SK-N-SH (cell line): ENCODE measurements at regions not wholly inside any gene's neighbourhood (a gene's known extent, or its start where the extent isn't known, plus 50 kb on each side); places are given as distances from the start of the nearest gene placed in this dataset.

Experiments
- CTCF ChIA-PET: fragments of 300-600, 350-600 bp; formaldehyde crosslinking; extraction: SDS; loops from one replicate; lab custom pipeline; 2021; lab: Yijun Ruan, JAX
- POLR2A ChIA-PET: fragments of 350-600 bp; sonication (Branson Sonifier 250); formaldehyde crosslinking; extraction: SDS; loops from one replicate; lab custom pipeline; 2020; ENCODE audit warnings: antibody characterized with exemption, inconsistent platforms; lab: Yijun Ruan, JAX
- DNase-seq: peaks from one replicate; pipeline ENCODE4 v3.0.0; 2012
- H2AFZ ChIP-seq: fragments of 200-600 bp; sonication (generic); 2 replicates; pipeline ENCODE4 v1.8.1; 2016; ENCODE audit warnings: antibody characterized with exemption, mild to moderate bottlenecking, low read depth
- H3F3A ChIP-seq: fragments of 200-600 bp; sonication (generic); replicated peaks from 2 replicates; pipeline ENCODE3; 2016; ENCODE audit warnings: antibody characterized with exemption, mild to moderate bottlenecking; ENCODE audit not compliant: insufficient read depth
- H3K27ac ChIP-seq, 2 experiments: fragments of 200-500 bp in 1 of 2; fragments of 200-600 bp in 1 of 2; sonication (Bioruptor generic) in 1 of 2; sonication (generic), shearing (Covaris generic) in 1 of 2; 2 replicates each; pipeline versions ENCODE4 v1.5.1 to v1.6.1; 2014 to 2016; ENCODE audit warnings: low read depth in 2 of 2, inconsistent platforms in 1 of 2, low read length in 1 of 2, mild to moderate bottlenecking in 1 of 2, mixed read lengths in 1 of 2
- H3K27me3 ChIP-seq: fragments of 200-600 bp; sonication (generic), shearing (Covaris generic); 2 replicates; pipeline ENCODE4 v1.6.1; 2016; ENCODE audit warnings: mixed run types; ENCODE audit not compliant: insufficient read depth
- H3K36me3 ChIP-seq, 2 experiments: fragments of 200-500 bp in 1 of 2; fragments of 200-600 bp in 1 of 2; sonication (Bioruptor generic) in 1 of 2; sonication (generic) in 1 of 2; replicated peaks in 1 of 2; 2 replicates each; pipeline versions ENCODE3 to v1.5.1; 2014 to 2016; ENCODE audit warnings: low read length in 1 of 2, mild to moderate bottlenecking in 1 of 2; ENCODE audit not compliant: insufficient read depth in 2 of 2, control insufficient read depth in 1 of 2
- H3K4me1 ChIP-seq, 2 experiments: fragments of 200-500 bp in 1 of 2; fragments of 200-600 bp in 1 of 2; sonication (Bioruptor generic) in 1 of 2; sonication (generic), shearing (Covaris generic) in 1 of 2; 2 replicates each; pipeline versions ENCODE4 v1.5.1 to v1.6.1; 2014 to 2016; ENCODE audit warnings: low read depth in 1 of 2, low read length in 1 of 2, mixed run types in 1 of 2; ENCODE audit not compliant: insufficient read depth in 2 of 2, control insufficient read depth in 1 of 2
- H3K4me2 ChIP-seq: fragments of 200-600 bp; sonication (generic), shearing (Covaris generic); 2 replicates; pipeline ENCODE4 v1.6.1; 2017; ENCODE audit warnings: mixed run types
- H3K4me3 ChIP-seq, 2 experiments: fragments of 200-500 bp in 1 of 2; fragments of 200-600 bp in 1 of 2; sonication (Bioruptor generic) in 1 of 2; sonication (generic), shearing (Covaris generic) in 1 of 2; 2 replicates each; pipeline versions ENCODE4 v1.5.1 to v1.8.1; 2014 to 2016; ENCODE audit warnings: low read depth in 2 of 2, inconsistent platforms in 1 of 2, low read length in 1 of 2, mild to moderate bottlenecking in 1 of 2, mixed read lengths in 1 of 2, moderate library complexity in 1 of 2
- H3K79me2 ChIP-seq: fragments of 200-600 bp; sonication (generic); 2 replicates; pipeline ENCODE4 v1.8.1; 2017; ENCODE audit warnings: mild to moderate bottlenecking; ENCODE audit not compliant: insufficient read depth
- H3K9ac ChIP-seq: fragments of 200-600 bp; sonication (generic); 2 replicates; pipeline ENCODE4 v1.6.1; 2017; ENCODE audit warnings: mixed run types
- H3K9me2 ChIP-seq: fragments of 200-600 bp; sonication (generic); 2 replicates; pipeline ENCODE4 v1.6.1; 2017; ENCODE audit warnings: mixed run types
- H3K9me3 ChIP-seq: fragments of 200-600 bp; sonication (generic); 2 replicates; pipeline ENCODE4 v1.6.1; 2017; ENCODE audit warnings: mixed run types, mild to moderate bottlenecking, moderate library complexity
- H4K20me1 ChIP-seq: fragments of 200-600 bp; sonication (generic); 2 replicates; pipeline ENCODE4 v1.6.1; 2017; ENCODE audit warnings: mild to moderate bottlenecking, mixed run types; ENCODE audit not compliant: insufficient read depth
- CTCF ChIP-seq: fragments of 200-600 bp; sonication (generic); IDR thresholded peaks from 2 replicates; pipeline ENCODE4 v1.6.1; 2017; ENCODE audit warnings: antibody characterized with exemption, mild to moderate bottlenecking, moderate library complexity
- EP300 ChIP-seq, 2 experiments: IDR thresholded peaks; 2 replicates each; pipeline versions ENCODE4 v1.4.0 to v1.6.1; 2012; ENCODE audit warnings: borderline replicate concordance in 1 of 2, low read depth in 1 of 2, low read length in 1 of 2
- FOXJ3 ChIP-seq: sonication (generic); formaldehyde crosslinking; IDR thresholded peaks from 2 replicates; pipeline ENCODE4 v1.5.1; 2020; ENCODE audit warnings: mild to moderate bottlenecking, missing genetic modification reagents
- GATA2 ChIP-seq: sonication (generic); formaldehyde crosslinking; IDR thresholded peaks from 2 replicates; pipeline ENCODE4 v1.5.0; 2020; ENCODE audit warnings: mild to moderate bottlenecking, missing genetic modification reagents
- JUND ChIP-seq: IDR thresholded peaks from 2 replicates; pipeline ENCODE4 v1.4.0; 2012
- NFIC ChIP-seq: IDR thresholded peaks from 2 replicates; pipeline ENCODE4 v1.4.0; 2012; ENCODE audit warnings: borderline replicate concordance
- NRF1 ChIP-seq: IDR thresholded peaks from 2 replicates; pipeline ENCODE4 v1.6.1; 2012; ENCODE audit warnings: low read depth, mild to moderate bottlenecking, low read length
- RAD21 ChIP-seq: IDR thresholded peaks from 2 replicates; pipeline ENCODE4 v1.6.1; 2012; ENCODE audit warnings: mild to moderate bottlenecking, low read length
- SIN3A ChIP-seq: IDR thresholded peaks from 2 replicates; pipeline ENCODE4 v1.6.1; 2012; ENCODE audit warnings: low read depth, mild to moderate bottlenecking, low read length, moderate library complexity, borderline replicate concordance
- TEAD4 ChIP-seq: IDR thresholded peaks from 2 replicates; pipeline ENCODE4 v1.4.0; 2012; ENCODE audit warnings: mild to moderate bottlenecking, borderline replicate concordance; ENCODE audit not compliant: insufficient read depth
- USF2 ChIP-seq: fragments of 150-350 bp; IDR thresholded peaks from 2 replicates; pipeline ENCODE4 v1.6.1; 2017; ENCODE audit warnings: antibody characterized with exemption, low read length, low read depth, borderline replicate concordance
- YY1 ChIP-seq: IDR thresholded peaks from 2 replicates; pipeline ENCODE4 v1.4.0; 2012; ENCODE audit warnings: low read depth, mild to moderate bottlenecking
- ZBTB33 ChIP-seq: IDR thresholded peaks from 2 replicates; pipeline ENCODE4 v1.4.0; 2012; ENCODE audit warnings: low read depth, borderline replicate concordance
- WGBS: methylation state at CpG from one replicate; pipeline ENCODE4 v1.1.6; 2017; ENCODE audit warnings: low lambda C conversion rate; 5-methylcytosine and 5-hydroxymethylcytosine counted together

GRCh38 chr20:39549733-39550132 lies 587.6 kb downstream of the DHX35 start:
- H3K79me2 ChIP-seq, result no peaks in the 10 kb centered on the region
- no peaks in the 10 kb centered on the region; a peak in 1 of 4 replicates for H3K4me1 ChIP-seq
- H4K20me1 ChIP-seq, result no peaks in the 10 kb centered on the region
- ChIA-PET CTCF (no interaction called here), POLR2A (no interaction called here)
- no peaks in the 10 kb centered on the region for H3K9me2 ChIP-seq
- no peak overlapping the region for H3K4me2 ChIP-seq
- WGBS, result 44% methylated on average over 9 of the region's 9 CpGs
- H2AFZ ChIP-seq, result no peak overlapping the region
- H3K36me3 ChIP-seq, result no peaks in the 10 kb centered on the region
- no peak overlapping the region for H3K27ac ChIP-seq
- H3K27me3 ChIP-seq, result no peaks in the 10 kb centered on the region
- H3F3A ChIP-seq, result no peaks in the 10 kb centered on the region
- TF ChIP-seq CTCF, result no peak
- H3K4me3 ChIP-seq, result no peak overlapping the region
- no peak for DNase-seq
- H3K9me3 ChIP-seq, result no peaks in the 10 kb centered on the region
- H3K9ac ChIP-seq, result no peak overlapping the region

GRCh38 chr20:39547546-39548408 lies 585.6 kb downstream of the DHX35 start:
- Histone ChIP-seq H3K9me2 (no peaks in the 10 kb centered on the region), H2AFZ (no peak overlapping the region), H3K36me3 (no peaks in the 10 kb centered on the region), H4K20me1 (no peaks in the 10 kb centered on the region), H3K9ac (no peak overlapping the region), H3K27me3 (no peaks in the 10 kb centered on the region), H3K4me1 (no peaks in the 10 kb centered on the region; a peak in 1 of 4 replicates), H3K4me2 (no peak overlapping the region), H3K27ac (no peak overlapping the region), H3F3A (no peaks in the 10 kb centered on the region), H3K4me3 (no peak overlapping the region), H3K9me3 (no peaks in the 10 kb centered on the region), H3K79me2 (no peaks in the 10 kb centered on the region)
- DNase-seq, result no peak
- ChIA-PET POLR2A (no interaction called here), CTCF (interaction anchor here (0.6 to 1.2 kb wide), 5 partner anchors 12 to 283 kb away, joined by 3 to 4 read pairs (median 3); no protein-coding TSS in a partner anchor)
- 38% methylated on average over 6 of the region's 6 CpGs for WGBS
- TF ChIP-seq USF2, result no peak
- TF ChIP-seq RAD21, result no peak
- TF ChIP-seq NFIC, result no peak
- no peak for TF ChIP-seq FOXJ3 (CRISPR knock-in tag)

GRCh38 chr20:39541136-39541803 lies 579.1 kb downstream of the DHX35 start:
- H3K4me2 ChIP-seq, result no peak overlapping the region
- H3K27me3 ChIP-seq, result no peaks in the 10 kb centered on the region
- no peak overlapping the region for H3K9ac ChIP-seq
- no peaks in the 10 kb centered on the region for H3K36me3 ChIP-seq
- CTCF ChIA-PET, result no interaction called here
- H3F3A ChIP-seq, result no peaks in the 10 kb centered on the region
- POLR2A ChIA-PET, result no interaction called here
- 67% methylated on average over 2 of the region's 2 CpGs for WGBS
- DNase-seq, result no peak
- H4K20me1 ChIP-seq, result no peaks in the 10 kb centered on the region
- H2AFZ ChIP-seq, result no peak overlapping the region
- no peaks in the 10 kb centered on the region for H3K9me3 ChIP-seq
- no peaks in the 10 kb centered on the region for H3K79me2 ChIP-seq
- no peaks in the 10 kb centered on the region for H3K9me2 ChIP-seq
- H3K27ac ChIP-seq, result no peak overlapping the region
- no peak overlapping the region for H3K4me3 ChIP-seq
- H3K4me1 ChIP-seq, result no peaks in the 10 kb centered on the region
- TF ChIP-seq TEAD4, result no peak
- TF ChIP-seq YY1, result no peak
- no peak for TF ChIP-seq ZBTB33
- no peak for TF ChIP-seq EP300 (IDR thresholded peaks at IDR 0.05; ENCODE audit: borderline replicate concordance in 1 of 2, low read depth in 1 of 2, low read length in 1 of 2)
- TF ChIP-seq SIN3A, result no peak
- no peak for TF ChIP-seq JUND
- TF ChIP-seq FOXJ3 (CRISPR knock-in tag), result no peak
- no peak for TF ChIP-seq NRF1
- no peak for TF ChIP-seq GATA2 (CRISPR knock-in tag)
